HepG2 (cell line): ENCODE measurements at regions not wholly inside any gene's neighbourhood (a gene's known extent, or its start where the extent isn't known, plus 50 kb on each side); places are given as distances from the start of the nearest gene placed in this dataset.

Experiments used
- ATF7 ChIP-seq, 2 experiments: fragments of 450-650 bp in 1 of 2; sonication (generic) in 1 of 2; formaldehyde crosslinking in 1 of 2; IDR thresholded peaks; 2 replicates each; pipeline versions ENCODE4 v1.4.0 to v1.6.1; 2016 to 2020; ENCODE audit warnings: antibody characterized with exemption in 1 of 2, mild to moderate bottlenecking in 1 of 2, missing genetic modification reagents in 1 of 2
- DR1 ChIP-seq: sonication (generic); formaldehyde crosslinking; IDR thresholded peaks from 2 replicates; pipeline ENCODE4 v1.8.0; 2021; ENCODE audit warnings: mild to moderate bottlenecking, missing genetic modification reagents, inconsistent platforms
- FOXC1 ChIP-seq: sonication (generic); formaldehyde crosslinking; IDR thresholded peaks from 2 replicates; pipeline ENCODE4 v1.8.0; 2022; ENCODE audit warnings: mild to moderate bottlenecking, missing genetic modification reagents, borderline replicate concordance
- GABPA ChIP-seq, 2 experiments: IDR thresholded peaks; 2 replicates each; pipeline ENCODE4 v1.6.1; 2011 to 2016; ENCODE audit warnings: low read depth in 2 of 2, low read length in 1 of 2, missing biosample characterization in 1 of 2, missing genetic modification characterization in 1 of 2
- GATAD2A ChIP-seq: IDR thresholded peaks from 2 replicates; pipeline ENCODE4 v1.6.1; 2016
- GTF2F1 ChIP-seq: fragments of 150-350 bp; IDR thresholded peaks from 2 replicates; pipeline ENCODE4 v1.6.1; 2014; ENCODE audit warnings: low read length
- HOXA5 ChIP-seq: sonication (generic); formaldehyde crosslinking; IDR thresholded peaks from 2 replicates; pipeline ENCODE4 v1.4.0; 2020; ENCODE audit warnings: missing genetic modification reagents
- KDM5B ChIP-seq: sonication (generic); formaldehyde crosslinking; IDR thresholded peaks from 2 replicates; pipeline ENCODE4 v1.4.0; 2020; ENCODE audit warnings: missing genetic modification reagents, mild to moderate bottlenecking, borderline replicate concordance
- MAFG ChIP-seq: sonication (generic); formaldehyde crosslinking; IDR thresholded peaks from 2 replicates; pipeline ENCODE4 v1.5.1; 2020; ENCODE audit warnings: mild to moderate bottlenecking, missing genetic modification reagents
- MED1 ChIP-seq: sonication (generic); formaldehyde crosslinking; IDR thresholded peaks from 2 replicates; pipeline ENCODE4 v1.4.0; 2020; ENCODE audit warnings: missing genetic modification reagents
- MTF2 ChIP-seq: sonication (generic); formaldehyde crosslinking; IDR thresholded peaks from 2 replicates; pipeline ENCODE4 v1.5.0; 2020; ENCODE audit warnings: missing genetic modification reagents, borderline replicate concordance
- NCOA1 ChIP-seq: sonication (generic); formaldehyde crosslinking; IDR thresholded peaks from 2 replicates; pipeline ENCODE4 v1.9.0; 2021; ENCODE audit warnings: missing genetic modification reagents
- PHF21A ChIP-seq: sonication (generic); formaldehyde crosslinking; IDR thresholded peaks from 2 replicates; pipeline ENCODE4 v1.5.0; 2020; ENCODE audit warnings: mild to moderate bottlenecking, missing genetic modification reagents
- REPIN1 ChIP-seq: sonication (generic); formaldehyde crosslinking; IDR thresholded peaks from 2 replicates; pipeline ENCODE4 v1.8.0; 2022; ENCODE audit warnings: missing genetic modification reagents, low read depth, mild to moderate bottlenecking, borderline replicate concordance
- SMAD3 ChIP-seq: sonication (generic); formaldehyde crosslinking; IDR thresholded peaks from 2 replicates; pipeline ENCODE4 v1.4.0; 2020; ENCODE audit warnings: missing genetic modification reagents
- TCF12 ChIP-seq, 2 experiments: fragments of 450-650 bp in 1 of 2; sonication (generic) in 1 of 2; formaldehyde crosslinking in 1 of 2; IDR thresholded peaks; 2 replicates each; pipeline versions ENCODE4 v1.6.1 to v1.8.0; 2017 to 2022; ENCODE audit warnings: antibody characterized with exemption in 1 of 2, mild to moderate bottlenecking in 1 of 2, missing genetic modification reagents in 1 of 2, moderate library complexity in 1 of 2
- ZBTB3 ChIP-seq: sonication (generic); formaldehyde crosslinking; IDR thresholded peaks from 2 replicates; pipeline ENCODE4 v1.4.0; 2020; ENCODE audit warnings: low read depth, mild to moderate bottlenecking, moderate library complexity, missing genetic modification reagents, borderline replicate concordance
- ZFP36 ChIP-seq: fragments of 150-350 bp; IDR thresholded peaks from 2 replicates; pipeline ENCODE4 v1.6.1; 2018; ENCODE audit warnings: borderline replicate concordance, low read length, low read depth; ENCODE audit not compliant: partially characterized antibody
- ZFY ChIP-seq: sonication (generic); formaldehyde crosslinking; IDR thresholded peaks from 2 replicates; pipeline ENCODE4 v1.4.0; 2020; ENCODE audit warnings: missing genetic modification reagents
- ZNF33B ChIP-seq: sonication (generic); formaldehyde crosslinking; IDR thresholded peaks from 2 replicates; pipeline ENCODE4 v1.5.1; 2020; ENCODE audit warnings: mild to moderate bottlenecking, missing genetic modification reagents
- ZNF530 ChIP-seq: sonication (generic); formaldehyde crosslinking; IDR thresholded peaks from 2 replicates; pipeline ENCODE4 v1.5.0; 2020; ENCODE audit warnings: low read depth, mild to moderate bottlenecking, missing genetic modification reagents
- ZNF672 ChIP-seq: sonication (generic); formaldehyde crosslinking; IDR thresholded peaks from 2 replicates; pipeline ENCODE4 v1.8.1; 2022; ENCODE audit warnings: missing genetic modification reagents
- ZNF792 ChIP-seq: IDR thresholded peaks from 2 replicates; pipeline ENCODE4 v1.6.1; 2016
- ZSCAN12 ChIP-seq: sonication (generic); formaldehyde crosslinking; IDR thresholded peaks from 2 replicates; pipeline ENCODE4 v1.9.0; 2021; ENCODE audit warnings: mild to moderate bottlenecking, missing genetic modification reagents
- ZSCAN21 ChIP-seq: sonication (generic); formaldehyde crosslinking; IDR thresholded peaks from 2 replicates; pipeline ENCODE4 v1.8.0; 2022; ENCODE audit warnings: mild to moderate bottlenecking, missing genetic modification reagents, moderate library complexity, borderline replicate concordance
- TF ChIP-seq, protein P1 (sequence below): sonication (generic); formaldehyde crosslinking; IDR thresholded peaks from 2 replicates; pipeline ENCODE4 v1.5.1; 2020; ENCODE audit warnings: missing genetic modification reagents, mild to moderate bottlenecking, borderline replicate concordance
- TF ChIP-seq, protein P2 (sequence below): IDR thresholded peaks from 2 replicates; pipeline ENCODE4 v1.6.1; 2016; ENCODE audit warnings: missing genetic modification reagents, missing compliant biosample characterization

- TF ChIP-seq ZNF792 (CRISPR knock-in tag) (no peak), PHF21A (peak; percentile 31; the same call in 1 of the 2 replicates), DR1 (CRISPR knock-in tag) (peak; percentile 44; the same call in 1 of the 2 replicates), ZSCAN21 (no peak), ZBTB3 (no peak), SMAD3 (CRISPR knock-in tag) (no peak), ZFP36 (no peak), REPIN1 (no peak), TCF12 (IDR thresholded peaks at IDR 0.05) (no peak), TCF12 (CRISPR knock-in tag; IDR thresholded peaks at IDR 0.05) (no peak), GABPA (IDR thresholded peaks at IDR 0.05; ENCODE audit: low read depth, low read length) (no peak), GABPA (CRISPR knock-in tag; IDR thresholded peaks at IDR 0.05; ENCODE audit: low read depth) (no peak), GTF2F1 (no peak), ATF7 (IDR thresholded peaks at IDR 0.05) (no peak), ATF7 (CRISPR knock-in tag; IDR thresholded peaks at IDR 0.05) (no peak), KDM5B (CRISPR knock-in tag) (no peak), MAFG (CRISPR knock-in tag) (no peak), HOXA5 (no peak), ZNF530 (CRISPR knock-in tag) (no peak), ZNF672 (CRISPR knock-in tag) (no peak), NCOA1 (CRISPR knock-in tag) (no peak), ZNF33B (CRISPR knock-in tag) (no peak), MTF2 (CRISPR knock-in tag) (no peak), ZFY (CRISPR knock-in tag) (no peak), FOXC1 (CRISPR knock-in tag) (0 out of 2 replicates have a peak, but pooled peaks have one; percentile 50), MED1 (CRISPR knock-in tag) (peak; percentile 19; the same call in 1 of the 2 replicates), ZSCAN12 (CRISPR knock-in tag) (no peak), GATAD2A (CRISPR knock-in tag) (peak; percentile 64)
- TF ChIP-seq, protein P1, sequence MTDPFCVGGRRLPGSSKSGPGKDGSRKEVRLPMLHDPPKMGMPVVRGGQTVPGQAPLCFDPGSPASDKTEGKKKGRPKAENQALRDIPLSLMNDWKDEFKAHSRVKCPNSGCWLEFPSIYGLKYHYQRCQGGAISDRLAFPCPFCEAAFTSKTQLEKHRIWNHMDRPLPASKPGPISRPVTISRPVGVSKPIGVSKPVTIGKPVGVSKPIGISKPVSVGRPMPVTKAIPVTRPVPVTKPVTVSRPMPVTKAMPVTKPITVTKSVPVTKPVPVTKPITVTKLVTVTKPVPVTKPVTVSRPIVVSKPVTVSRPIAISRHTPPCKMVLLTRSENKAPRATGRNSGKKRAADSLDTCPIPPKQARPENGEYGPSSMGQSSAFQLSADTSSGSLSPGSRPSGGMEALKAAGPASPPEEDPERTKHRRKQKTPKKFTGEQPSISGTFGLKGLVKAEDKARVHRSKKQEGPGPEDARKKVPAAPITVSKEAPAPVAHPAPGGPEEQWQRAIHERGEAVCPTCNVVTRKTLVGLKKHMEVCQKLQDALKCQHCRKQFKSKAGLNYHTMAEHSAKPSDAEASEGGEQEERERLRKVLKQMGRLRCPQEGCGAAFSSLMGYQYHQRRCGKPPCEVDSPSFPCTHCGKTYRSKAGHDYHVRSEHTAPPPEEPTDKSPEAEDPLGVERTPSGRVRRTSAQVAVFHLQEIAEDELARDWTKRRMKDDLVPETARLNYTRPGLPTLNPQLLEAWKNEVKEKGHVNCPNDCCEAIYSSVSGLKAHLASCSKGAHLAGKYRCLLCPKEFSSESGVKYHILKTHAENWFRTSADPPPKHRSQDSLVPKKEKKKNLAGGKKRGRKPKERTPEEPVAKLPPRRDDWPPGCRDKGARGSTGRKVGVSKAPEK (CRISPR knock-in tag), result 0 out of 2 replicates have a peak, but pooled peaks have one; percentile 17
- TF ChIP-seq, protein P2, sequence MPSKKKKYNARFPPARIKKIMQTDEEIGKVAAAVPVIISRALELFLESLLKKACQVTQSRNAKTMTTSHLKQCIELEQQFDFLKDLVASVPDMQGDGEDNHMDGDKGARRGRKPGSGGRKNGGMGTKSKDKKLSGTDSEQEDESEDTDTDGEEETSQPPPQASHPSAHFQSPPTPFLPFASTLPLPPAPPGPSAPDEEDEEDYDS (CRISPR knock-in tag), result no peak; the same call in 1 of the 2 replicates
Measured at GRCh38 chr10:28807760-28808613, 130.7 kb downstream of the BAMBI start (continued).
